Memory B cell (primary cell): ENCODE measurements at regions not wholly inside any gene's neighbourhood (a gene's known extent, or its start where the extent isn't known, plus 50 kb on each side); places are given as distances from the start of the nearest gene placed in this dataset.

ENCODE experiments used
- ATAC-seq: fragments of 150-1000 bp; cut with Tn5 transposase; 2 replicates; pipeline ENCODE4 v1.10.0; 2021; ENCODE audit warnings: low read depth, mild to moderate bottlenecking, moderate library complexity
- DNase-seq, 2 donors: peaks; one replicate each; pipeline ENCODE4 v3.0.0; 2022; ENCODE audit warnings: low spot score in 2 of 2
- H3K27ac Mint-ChIP-seq: one replicate; pipeline ENCODE4 v1.8.0; 2022; ENCODE audit warnings: mild to moderate bottlenecking, moderate library complexity, mixed read lengths
- H3K27me3 Mint-ChIP-seq: one replicate; pipeline ENCODE4 v1.8.0; 2022; ENCODE audit warnings: mixed read lengths
- H3K36me3 Mint-ChIP-seq: one replicate; pipeline ENCODE4 v1.8.0; 2022; ENCODE audit warnings: mild to moderate bottlenecking, mixed read lengths
- H3K4me1 Mint-ChIP-seq: one replicate; pipeline ENCODE4 v1.8.0; 2022; ENCODE audit warnings: mixed read lengths
- H3K4me3 Mint-ChIP-seq: one replicate; pipeline ENCODE4 v1.8.0; 2022; ENCODE audit warnings: mild to moderate bottlenecking, moderate library complexity, mixed read lengths
- H3K9me3 Mint-ChIP-seq: one replicate; pipeline ENCODE4 v1.8.0; 2022; ENCODE audit warnings: mixed read lengths

- Mint-ChIP-seq H3K27me3 (no peaks in the 10 kb centered on the region), H3K4me1 (no peaks in the 10 kb centered on the region), H3K27ac (no peak overlapping the region), H3K4me3 (no peak overlapping the region), H3K36me3 (no peaks in the 10 kb centered on the region), H3K9me3 (peaks cover 2% of the 10 kb centered on the region)
- DNase-seq (no peak), ATAC-seq (no peak)
Measured at GRCh38 chr6:104159045-104159618, 700.6 kb downstream of the HACE1 start.

GRCh38 chr6:104143757-104144156 is 716.0 kb downstream of the HACE1 start:
- ATAC-seq (no peak), DNase-seq (no peak)
- peaks cover 6% of the 10 kb centered on the region for H3K9me3 Mint-ChIP-seq
- H3K27ac Mint-ChIP-seq, result no peak overlapping the region
- no peaks in the 10 kb centered on the region for H3K27me3 Mint-ChIP-seq
- no peaks in the 10 kb centered on the region for H3K36me3 Mint-ChIP-seq
- no peaks in the 10 kb centered on the region for H3K4me1 Mint-ChIP-seq
- H3K4me3 Mint-ChIP-seq, result no peak overlapping the region

DNA sequence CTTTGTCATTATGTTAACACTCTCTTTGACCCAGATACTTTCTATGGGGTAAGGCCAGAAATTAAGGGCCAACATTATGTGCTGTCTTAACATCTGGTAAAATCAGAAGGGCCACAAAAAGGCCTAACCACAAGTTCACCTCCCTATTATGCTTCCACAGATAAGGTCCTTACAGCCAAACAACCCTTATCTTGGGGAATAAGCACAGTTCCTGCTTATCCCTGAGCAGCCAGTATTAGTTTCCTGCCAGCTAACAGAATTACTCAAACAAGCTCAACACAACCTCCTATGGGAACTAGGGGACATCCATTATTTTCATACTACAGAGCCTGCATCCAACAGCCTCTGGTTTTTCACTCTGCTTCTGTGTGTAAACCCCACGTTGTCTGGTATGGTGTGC is 724.8 kb downstream of the HACE1 start:
- H3K27me3 Mint-ChIP-seq, result no peaks in the 10 kb centered on the region
- H3K27ac Mint-ChIP-seq, result no peak overlapping the region
- no peaks in the 10 kb centered on the region for H3K4me1 Mint-ChIP-seq
- H3K36me3 Mint-ChIP-seq, result no peaks in the 10 kb centered on the region
- H3K9me3 Mint-ChIP-seq, result peaks cover 2% of the 10 kb centered on the region
- H3K4me3 Mint-ChIP-seq, result no peak overlapping the region
- ATAC-seq, result no peak
- no peak for DNase-seq

- ATAC-seq, result no peak
- Mint-ChIP-seq H3K36me3 (no peaks in the 10 kb centered on the region), H3K4me3 (no peak overlapping the region), H3K27ac (no peak overlapping the region), H3K4me1 (no peaks in the 10 kb centered on the region), H3K27me3 (no peaks in the 10 kb centered on the region), H3K9me3 (peaks cover 1% of the 10 kb centered on the region)
- DNase-seq, result no peak
Measured at GRCh38 chr6:104130343-104130742, 729.4 kb downstream of the HACE1 start.

DNA sequence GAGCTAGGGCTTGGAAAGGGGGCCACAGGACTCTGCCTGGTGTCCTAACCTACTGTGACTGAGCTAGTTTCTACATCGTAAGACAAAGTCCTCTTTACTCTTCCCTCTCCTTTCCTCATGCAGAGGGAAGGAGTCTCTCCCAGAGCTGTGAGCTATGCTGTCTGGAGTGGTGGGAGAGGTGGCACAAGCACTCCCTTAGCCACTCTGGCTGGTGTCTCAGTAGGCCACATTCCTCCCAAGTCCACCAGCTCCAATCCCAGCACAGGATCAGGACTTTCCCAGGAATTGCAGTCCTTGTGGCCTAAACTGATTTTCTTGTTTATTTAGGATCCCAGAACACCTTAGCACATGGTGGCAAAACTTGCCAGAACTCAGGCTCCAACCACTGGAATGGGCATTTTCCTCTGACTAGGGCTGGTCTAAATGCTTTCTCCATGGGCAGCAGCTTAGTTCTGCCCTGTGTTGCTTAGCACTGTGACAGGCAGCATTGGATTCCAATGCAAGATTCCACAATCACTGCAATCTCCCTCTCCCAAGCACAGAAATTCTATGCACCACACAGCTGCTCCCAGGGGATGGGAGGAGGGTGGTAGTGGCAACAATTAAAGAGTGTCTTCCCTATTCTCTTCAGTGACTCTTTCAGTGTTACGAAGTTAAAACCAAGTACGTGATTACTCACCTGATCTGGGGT is 733.3 kb downstream of the HACE1 start:
- Mint-ChIP-seq H3K4me3 (no peak overlapping the region), H3K27me3 (no peaks in the 10 kb centered on the region), H3K9me3 (peaks cover 3% of the 10 kb centered on the region), H3K4me1 (no peaks in the 10 kb centered on the region), H3K36me3 (no peaks in the 10 kb centered on the region), H3K27ac (no peak overlapping the region)
- DNase-seq (no peak), ATAC-seq (no peak)

DNA sequence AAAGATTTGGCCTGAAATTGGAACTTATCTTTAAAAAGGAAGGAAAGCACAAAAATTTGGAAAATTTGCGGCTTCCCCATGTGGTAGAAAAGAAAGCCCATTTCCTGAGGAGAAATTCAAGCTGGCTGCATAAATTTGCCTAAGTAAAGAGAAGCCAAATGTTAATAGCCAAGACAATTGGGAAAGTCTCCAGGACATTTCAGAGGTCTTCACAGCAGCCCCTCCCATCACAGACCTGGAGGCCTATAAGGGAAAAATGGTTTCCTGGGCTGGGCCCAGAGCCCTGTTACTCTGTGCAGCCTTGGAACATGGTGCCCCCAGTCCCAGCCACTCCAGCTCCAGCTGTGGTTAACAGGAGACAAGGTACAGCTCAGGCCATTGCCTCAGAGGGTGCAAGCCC is 736.5 kb downstream of the HACE1 start:
- no peaks in the 10 kb centered on the region for H3K36me3 Mint-ChIP-seq
- ATAC-seq, result no peak

GRCh38 chr6:104118274-104118673 is 741.4 kb downstream of the HACE1 start:
- Mint-ChIP-seq H3K9me3 (peaks cover 2% of the 10 kb centered on the region), H3K4me3 (no peak overlapping the region), H3K36me3 (no peaks in the 10 kb centered on the region), H3K27ac (no peak overlapping the region), H3K4me1 (no peaks in the 10 kb centered on the region), H3K27me3 (no peaks in the 10 kb centered on the region)
- DNase-seq (no peak), ATAC-seq (no peak)

More for the DNA sequence above, 736.5 kb downstream of the HACE1 start:
- H3K27me3 Mint-ChIP-seq, result no peaks in the 10 kb centered on the region
- no peak overlapping the region for H3K4me3 Mint-ChIP-seq
- H3K9me3 Mint-ChIP-seq, result peaks cover 3% of the 10 kb centered on the region
- H3K4me1 Mint-ChIP-seq, result no peaks in the 10 kb centered on the region
- no peak for DNase-seq
- H3K27ac Mint-ChIP-seq, result no peak overlapping the region

GRCh38 chr6:104109806-104110205 is 749.9 kb downstream of the HACE1 start:
- H3K27me3 Mint-ChIP-seq, result no peaks in the 10 kb centered on the region
- DNase-seq (no peak), ATAC-seq (no peak)
- no peaks in the 10 kb centered on the region for H3K36me3 Mint-ChIP-seq
- H3K9me3 Mint-ChIP-seq, result peaks cover 5% of the 10 kb centered on the region
- no peak overlapping the region for H3K4me3 Mint-ChIP-seq
- H3K27ac Mint-ChIP-seq, result no peak overlapping the region
- no peaks in the 10 kb centered on the region for H3K4me1 Mint-ChIP-seq

DNA sequence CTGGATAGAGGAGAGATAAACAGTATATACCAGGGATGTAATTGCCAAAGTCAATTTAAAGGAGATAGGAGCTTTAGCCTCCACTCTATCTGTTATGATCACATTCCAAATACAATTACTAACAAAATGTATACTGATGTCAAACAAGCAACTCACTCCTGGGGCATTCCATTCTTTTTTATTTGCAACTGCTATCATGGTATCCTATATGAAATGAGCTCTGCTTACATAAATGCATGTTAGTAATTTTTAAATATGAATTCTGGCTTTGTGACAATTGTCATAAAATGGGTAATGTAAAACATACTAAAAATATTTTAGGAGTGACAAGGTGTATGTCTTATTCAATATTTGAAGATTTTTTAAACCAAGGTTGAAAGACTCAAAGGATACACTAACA is 751.1 kb downstream of the HACE1 start:
- H3K27me3 Mint-ChIP-seq, result no peaks in the 10 kb centered on the region
- no peak overlapping the region for H3K4me3 Mint-ChIP-seq
- H3K36me3 Mint-ChIP-seq, result no peaks in the 10 kb centered on the region
- peaks cover 6% of the 10 kb centered on the region for H3K9me3 Mint-ChIP-seq
- H3K27ac Mint-ChIP-seq, result no peak overlapping the region
- no peaks in the 10 kb centered on the region for H3K4me1 Mint-ChIP-seq
- ATAC-seq, result no peak
- no peak for DNase-seq

DNA sequence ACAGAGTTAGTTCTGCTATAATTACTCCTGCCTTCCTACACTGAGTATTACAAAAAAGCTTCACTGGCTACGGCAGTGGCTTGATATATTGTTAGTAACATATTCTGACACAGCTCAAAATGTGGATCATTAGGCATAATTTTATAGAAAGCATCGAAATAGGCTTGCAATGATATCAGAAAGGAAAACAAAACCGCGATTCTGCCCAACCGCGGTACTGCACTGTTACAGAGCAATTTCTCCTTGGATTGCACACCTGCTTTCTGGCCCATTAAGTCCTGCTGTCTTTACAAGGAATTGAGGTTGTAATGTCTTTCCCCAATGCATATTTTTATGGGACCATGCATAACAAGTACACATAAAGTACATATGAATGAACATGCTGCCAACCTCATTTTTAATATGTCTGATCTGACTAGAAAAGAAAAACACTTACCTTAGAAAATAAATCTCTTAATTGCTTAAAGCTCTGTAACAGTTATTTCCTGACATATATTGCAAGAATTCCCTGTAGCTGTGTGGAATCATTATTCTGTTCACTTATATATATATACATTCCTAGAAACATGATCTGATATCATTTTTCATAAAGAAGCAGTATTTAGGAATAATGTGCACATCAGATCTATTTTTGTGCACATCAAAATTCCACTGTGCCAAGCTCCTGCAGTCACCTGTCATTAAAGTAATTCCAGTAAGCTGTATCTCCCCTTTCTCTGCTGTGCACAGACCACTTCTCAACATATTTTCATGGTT is 763.9 kb downstream of the HACE1 start:
- ATAC-seq, result no peak
- Mint-ChIP-seq H3K36me3 (no peaks in the 10 kb centered on the region), H3K27ac (no peak overlapping the region), H3K27me3 (no peaks in the 10 kb centered on the region), H3K4me3 (no peak overlapping the region), H3K9me3 (peaks cover 1% of the 10 kb centered on the region), H3K4me1 (no peaks in the 10 kb centered on the region)
- no peak for DNase-seq

DNA sequence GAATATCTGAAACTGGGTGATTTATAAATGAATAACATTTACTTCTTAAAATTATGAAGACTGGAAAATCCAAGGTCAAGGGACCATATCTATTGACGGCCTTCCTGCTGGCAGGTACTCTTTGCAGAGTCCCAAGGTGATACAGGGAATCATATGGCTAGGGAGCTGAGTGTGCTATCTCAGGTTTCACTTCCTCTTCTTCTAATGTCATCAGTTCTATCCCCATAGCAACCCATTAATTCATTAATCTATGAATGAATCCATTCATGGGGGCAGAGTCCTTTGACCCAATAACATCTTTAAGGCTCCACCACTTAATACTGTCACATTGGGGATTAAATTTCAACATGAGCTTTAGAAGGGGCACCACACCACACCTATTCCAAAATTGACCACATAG is 772.0 kb downstream of the HACE1 start:
- DNase-seq (no peak), ATAC-seq (no peak)
- Mint-ChIP-seq H3K27ac (no peak overlapping the region), H3K4me3 (no peak overlapping the region), H3K4me1 (no peaks in the 10 kb centered on the region), H3K9me3 (no peaks in the 10 kb centered on the region), H3K27me3 (no peaks in the 10 kb centered on the region), H3K36me3 (no peaks in the 10 kb centered on the region)

GRCh38 chr6:104068281-104068680 is 791.4 kb downstream of the HACE1 start:
- H3K4me3 Mint-ChIP-seq, result no peak overlapping the region

GRCh38 chr6:104064876-104065275 is 794.8 kb downstream of the HACE1 start:
- Mint-ChIP-seq H3K4me1 (no peaks in the 10 kb centered on the region), H3K27me3 (no peaks in the 10 kb centered on the region), H3K36me3 (no peaks in the 10 kb centered on the region), H3K9me3 (peaks cover 6% of the 10 kb centered on the region), H3K4me3 (no peak overlapping the region), H3K27ac (no peak overlapping the region)
- ATAC-seq, result no peak
- no peak for DNase-seq

More at GRCh38 chr6:104068281-104068680, 791.4 kb downstream of the HACE1 start:
- H3K27me3 Mint-ChIP-seq, result no peaks in the 10 kb centered on the region
- DNase-seq (no peak), ATAC-seq (no peak)
- peaks cover 6% of the 10 kb centered on the region for H3K9me3 Mint-ChIP-seq
- H3K27ac Mint-ChIP-seq, result no peak overlapping the region
- H3K4me1 Mint-ChIP-seq, result no peaks in the 10 kb centered on the region
- H3K36me3 Mint-ChIP-seq, result no peaks in the 10 kb centered on the region

DNA sequence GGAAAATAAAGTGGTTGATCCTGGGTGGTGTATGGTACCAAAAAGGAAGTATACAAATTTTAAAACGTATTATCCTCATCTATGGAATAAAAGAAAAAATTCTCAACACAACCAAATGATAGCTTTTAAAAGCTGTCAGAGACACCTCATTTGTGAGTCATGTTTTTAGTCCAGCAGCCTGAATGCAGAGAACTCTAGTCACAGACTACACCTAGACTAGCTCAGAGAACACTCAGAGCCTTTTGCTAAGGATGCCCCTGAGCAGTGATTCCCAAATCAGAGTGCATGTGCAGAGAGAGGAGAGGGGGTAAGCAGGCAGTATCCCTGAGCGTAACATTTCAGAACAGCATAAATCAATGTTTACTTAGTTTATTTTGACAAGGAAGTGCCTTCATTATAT is 809.3 kb downstream of the HACE1 start:
- H3K4me1 Mint-ChIP-seq, result no peaks in the 10 kb centered on the region
- no peak overlapping the region for H3K27ac Mint-ChIP-seq
- peaks cover 3% of the 10 kb centered on the region for H3K9me3 Mint-ChIP-seq
- ATAC-seq, result no peak
- no peaks in the 10 kb centered on the region for H3K27me3 Mint-ChIP-seq
- no peak overlapping the region for H3K4me3 Mint-ChIP-seq
- H3K36me3 Mint-ChIP-seq, result no peaks in the 10 kb centered on the region
- DNase-seq, result no peak
